HepG2 (cell line): ENCODE measurements at regions not wholly inside any gene's neighbourhood (a gene's known extent, or its start where the extent isn't known, plus 50 kb on each side); places are given as distances from the start of the nearest gene placed in this dataset.

Source experiments
- ATAC-seq: fragments of 200-7000 bp; cut with Tn5 transposase; 3 replicates; pipeline ENCODE4 v1.9.1; 2020; ENCODE audit warnings: mild to moderate bottlenecking, moderate library complexity
- BruUV-seq: library from RNA; stranded (reverse); fragments of 400-500 nt; replicated peaks from 2 replicates; lab custom pipeline; 2021; lab: Mats Ljungman, UMichigan
- CTCF ChIA-PET: fragments of 300-600 bp; formaldehyde crosslinking; extraction: SDS; loops from one replicate; lab custom pipeline; 2021; ENCODE audit warnings: low total read pairs, inconsistent platforms, low intra/inter-chr PET ratio; lab: Yijun Ruan, JAX
- POLR2A ChIA-PET: fragments of 350-600 bp; sonication (Branson Sonifier 250); formaldehyde crosslinking; loops from one replicate; lab custom pipeline; 2020; ENCODE audit warnings: antibody characterized with exemption, inconsistent platforms; lab: Yijun Ruan, JAX
- DNase-seq: peaks from one replicate; pipeline ENCODE4 v3.0.0-alpha.2; 2015; ENCODE audit warnings: low spot score
- FAIRE-seq: peaks from 3 replicates; lab custom pipeline; 2011; peaks lifted over from hg19 to GRCh38; lab: Jason Lieb, UNC
- H2AFZ ChIP-seq: one replicate; pipeline ENCODE4 v1.6.1; 2011; ENCODE audit warnings: low read length, inconsistent platforms
- H3K27ac ChIP-seq: fragments of 300-600 bp; 3 replicates; pipeline ENCODE4 v1.8.0; 2011; ENCODE audit warnings: mixed run types, mild to moderate bottlenecking, mixed read lengths, low read length, inconsistent platforms; ENCODE audit not compliant: insufficient read depth; ENCODE audit errors: extremely low read length
- H3K27me3 ChIP-seq, 2 experiments: fragments of 200-600 bp in 1 of 2; 2 replicates in 1 of 2; 3 replicates in 1 of 2; pipeline versions ENCODE4 v1.6.0 to v1.8.0; 2011; ENCODE audit warnings: low read length in 2 of 2, mild to moderate bottlenecking in 2 of 2, moderate library complexity in 2 of 2, inconsistent platforms in 1 of 2; ENCODE audit not compliant: insufficient read depth in 2 of 2, control insufficient read depth in 1 of 2
- H3K36me3 ChIP-seq, 2 experiments: fragments of 200-600 bp in 1 of 2; replicated peaks in 1 of 2; 2 replicates in 1 of 2; 3 replicates in 1 of 2; pipeline versions ENCODE4 v1.5.1 to v1.8.0; 2011; ENCODE audit warnings: low read length in 2 of 2, inconsistent platforms in 1 of 2; ENCODE audit not compliant: insufficient read depth in 2 of 2, control insufficient read depth in 1 of 2
- H3K4me1 ChIP-seq: 2 replicates; pipeline ENCODE4 v1.5.1; 2012; ENCODE audit warnings: low read length, inconsistent platforms; ENCODE audit not compliant: insufficient read depth
- H3K4me2 ChIP-seq: 2 replicates; pipeline ENCODE4 v1.6.0; 2011; ENCODE audit warnings: low read depth, low read length, inconsistent platforms
- H3K4me3 ChIP-seq, 3 experiments: fragments of 200-600 bp in 1 of 3; sonication (generic), shearing (Covaris generic) in 1 of 3; replicated peaks in 1 of 3; 2 replicates each; pipeline ENCODE4 v1.5.1; 2011 to 2016; ENCODE audit warnings: low read length in 3 of 3, inconsistent platforms in 2 of 3, low read depth in 2 of 3, mild to moderate bottlenecking in 2 of 3, control low read depth in 1 of 3, mixed read lengths in 1 of 3; ENCODE audit not compliant: insufficient read depth in 1 of 3
- H3K79me2 ChIP-seq: one replicate; pipeline ENCODE4 v1.6.1; 2011; ENCODE audit warnings: low read length, inconsistent platforms; ENCODE audit not compliant: insufficient read depth
- H3K9ac ChIP-seq: 2 replicates; pipeline ENCODE4 v1.6.0; 2011; ENCODE audit warnings: mild to moderate bottlenecking, low read depth, low read length, inconsistent platforms; ENCODE audit not compliant: insufficient read depth
- H3K9me3 ChIP-seq: 2 replicates; pipeline ENCODE4 v1.5.1; 2012; ENCODE audit warnings: mild to moderate bottlenecking, low read length
- H4K20me1 ChIP-seq: 2 replicates; pipeline ENCODE4 v1.6.0; 2011; ENCODE audit warnings: inconsistent platforms, mild to moderate bottlenecking, low read length, moderate library complexity; ENCODE audit not compliant: insufficient read depth
- HMG20A ChIP-seq: IDR thresholded peaks from 2 replicates; pipeline ENCODE4 v1.6.1; 2016; ENCODE audit warnings: borderline replicate concordance
- KDM5A ChIP-seq: fragments of 200-600 bp; sonication (generic); IDR thresholded peaks from 2 replicates; pipeline ENCODE4 v1.7.0; 2018; ENCODE audit warnings: antibody characterized with exemption, mild to moderate bottlenecking, low read length, borderline replicate concordance
- LCORL ChIP-seq, 2 experiments: fragments of 450-650 bp in 1 of 2; sonication (generic) in 1 of 2; formaldehyde crosslinking in 1 of 2; IDR thresholded peaks; 2 replicates each; pipeline versions ENCODE4 v1.5.0 to v1.6.1; 2017 to 2020; ENCODE audit warnings: antibody characterized with exemption in 1 of 2, missing genetic modification reagents in 1 of 2
- NAIF1 ChIP-seq: sonication (generic); formaldehyde crosslinking; IDR thresholded peaks from 2 replicates; pipeline ENCODE4 v1.5.0; 2020; ENCODE audit warnings: mild to moderate bottlenecking, missing genetic modification reagents, borderline replicate concordance
- NFYB ChIP-seq: sonication (generic); formaldehyde crosslinking; IDR thresholded peaks from 2 replicates; pipeline ENCODE4 v1.4.0; 2020; ENCODE audit warnings: missing genetic modification reagents
- NR2F1 ChIP-seq, 2 experiments: fragments of 450-650 bp in 1 of 2; formaldehyde crosslinking in 1 of 2; IDR thresholded peaks; 2 replicates each; pipeline versions ENCODE4 v1.5.0 to v1.6.1; 2016 to 2020; ENCODE audit warnings: mild to moderate bottlenecking in 1 of 2, missing compliant biosample characterization in 1 of 2, missing genetic modification reagents in 1 of 2, moderate library complexity in 1 of 2
- PLSCR1 ChIP-seq: sonication (generic); formaldehyde crosslinking; IDR thresholded peaks from 2 replicates; pipeline ENCODE4 v1.5.0; 2020; ENCODE audit warnings: missing genetic modification reagents, mild to moderate bottlenecking, borderline replicate concordance
- REXO4 ChIP-seq: sonication (generic); formaldehyde crosslinking; IDR thresholded peaks from 2 replicates; pipeline ENCODE4 v1.8.0; 2022; ENCODE audit warnings: missing genetic modification reagents, mild to moderate bottlenecking, borderline replicate concordance
- RNF219 ChIP-seq: sonication (generic); formaldehyde crosslinking; IDR thresholded peaks from 2 replicates; pipeline ENCODE4 v1.5.0; 2020; ENCODE audit warnings: mild to moderate bottlenecking, missing genetic modification reagents
- SAFB2 ChIP-seq: sonication (generic); formaldehyde crosslinking; IDR thresholded peaks from 2 replicates; pipeline ENCODE4 v1.5.1; 2020; ENCODE audit warnings: missing genetic modification reagents, low read depth, mild to moderate bottlenecking, borderline replicate concordance
- TARDBP ChIP-seq: sonication (generic); formaldehyde crosslinking; IDR thresholded peaks from 2 replicates; pipeline ENCODE4 v1.8.0; 2022; ENCODE audit warnings: mild to moderate bottlenecking, missing genetic modification reagents
- YY1 ChIP-seq: IDR thresholded peaks from 2 replicates; pipeline ENCODE4 v1.6.1; 2011; ENCODE audit warnings: low read length, low read depth, moderate library complexity, mild to moderate bottlenecking; ENCODE audit not compliant: insufficient read depth, insufficient replicate concordance
- ZBTB20 ChIP-seq: sonication (generic); formaldehyde crosslinking; IDR thresholded peaks from 2 replicates; pipeline ENCODE4 v1.8.1; 2023; ENCODE audit warnings: missing genetic modification reagents, low read depth, mild to moderate bottlenecking, borderline replicate concordance
- ZBTB44 ChIP-seq: sonication (generic); formaldehyde crosslinking; IDR thresholded peaks from 2 replicates; pipeline ENCODE4 v1.4.0; 2020; ENCODE audit warnings: missing genetic modification reagents
- ZFP62 ChIP-seq: sonication (generic); formaldehyde crosslinking; IDR thresholded peaks from 2 replicates; pipeline ENCODE4 v1.4.0; 2020; ENCODE audit warnings: missing genetic modification reagents
- ZNF629 ChIP-seq: sonication (generic); formaldehyde crosslinking; conservative IDR thresholded peaks from 2 replicates; pipeline ENCODE4 v1.5.0; 2020; ENCODE audit warnings: missing genetic modification reagents
- ZNF775 ChIP-seq: sonication (generic); formaldehyde crosslinking; IDR thresholded peaks from 2 replicates; pipeline ENCODE4 v1.4.0; 2020; ENCODE audit warnings: missing genetic modification reagents, mild to moderate bottlenecking, moderate library complexity, borderline replicate concordance
- ZNF891 ChIP-seq: sonication (generic); formaldehyde crosslinking; IDR thresholded peaks from 2 replicates; pipeline ENCODE4 v1.5.0; 2020; ENCODE audit warnings: mild to moderate bottlenecking, missing genetic modification reagents
- ZZZ3 ChIP-seq: sonication (generic); formaldehyde crosslinking; IDR thresholded peaks from 2 replicates; pipeline ENCODE4 v1.4.0; 2020; ENCODE audit warnings: missing genetic modification reagents, mild to moderate bottlenecking, borderline replicate concordance
- WGBS: methylation state at CpG from one replicate; pipeline ENCODE4 v1.1.6; 2017; ENCODE audit warnings: low lambda C conversion rate; 5-methylcytosine and 5-hydroxymethylcytosine counted together
- in situ Hi-C: cut with HindIII; loops from 2 replicates; pipeline ENCODE4 v1.10.0; 2017; ENCODE audit warnings: low pct_unique_long_range_greater_than_20kb; ENCODE audit not compliant: extremely low pct_ligation_motif_present
- intact Hi-C: fragments of 100-400 bp; cut with micrococcal nuclease; formaldehyde crosslinking; loops from one replicate; pipeline ENCODE4 v1.10.0; 2022; ENCODE audit not compliant: unreplicated experiment

- no peak for FAIRE-seq
- ChIA-PET POLR2A (no interaction called here), CTCF (no interaction called here)
- DNase-seq, result no peak
- WGBS, result 38% methylated on average over 5 of the region's 5 CpGs
- no peaks in the 10 kb centered on the region for H4K20me1 ChIP-seq
- H3K9me3 ChIP-seq, result no peaks in the 10 kb centered on the region
- TF ChIP-seq NFYB (CRISPR knock-in tag) (no peak), ZNF891 (no peak), PLSCR1 (CRISPR knock-in tag) (no peak), YY1 (no peak), ZNF629 (CRISPR knock-in tag) (no peak), NR2F1 (CRISPR knock-in tag; IDR thresholded peaks at IDR 0.05) (no peak), SAFB2 (CRISPR knock-in tag) (no peak), NAIF1 (no peak), ZZZ3 (no peak), KDM5A (no peak), ZNF775 (CRISPR knock-in tag) (no peak), HMG20A (CRISPR knock-in tag) (no peak), TARDBP (CRISPR knock-in tag) (no peak), REXO4 (no peak), ZBTB20 (CRISPR knock-in tag) (no peak), ZFP62 (CRISPR knock-in tag) (no peak), ZBTB44 (CRISPR knock-in tag) (no peak), RNF219 (CRISPR knock-in tag) (no peak), LCORL (IDR thresholded peaks at IDR 0.05) (no peak), LCORL (CRISPR knock-in tag; IDR thresholded peaks at IDR 0.05) (no peak)
- no peaks in the 10 kb centered on the region for H3K4me1 ChIP-seq
- no peak overlapping the region for H3K9ac ChIP-seq
- no peak overlapping the region for H3K4me2 ChIP-seq
- no peak overlapping the region for H3K27ac ChIP-seq
- H2AFZ ChIP-seq, result no peak overlapping the region
- no TSS peak for BruUV-seq
- H3K27me3 ChIP-seq, result no peaks in the 10 kb centered on the region
- no peaks in the 10 kb centered on the region for H3K36me3 ChIP-seq
- intact Hi-C loops (no loop called here), in situ Hi-C loops (no loop called here)
- H3K79me2 ChIP-seq, result no peaks in the 10 kb centered on the region
- H3K4me3 ChIP-seq, result no peak overlapping the region
- no peak for ATAC-seq
Observed at GRCh38 chr21:31599563-31599962, 59.9 kb upstream of the SOD1 start.
